Natural killer cell treated with Interleukin-12 subunit alpha and Interleukin-12 subunit beta and Interleukin-15 and Interleukin-18, amount 100 ng/mL, for 72 hours (primary cell): ENCODE measurements at regions not wholly inside any gene's neighbourhood (a gene's known extent, or its start where the extent isn't known, plus 50 kb on each side); places are given as distances from the start of the nearest gene placed in this dataset.

Source experiments
- ATAC-seq, 2 donors: fragments of 150-1000 bp; cut with Tn5 transposase in 1 of 2; sonication (Bioruptor Pico), chemical (Tn5 transposase) in 1 of 2; 2 replicates each; pipeline ENCODE4 v1.10.0; 2021
- DNase-seq: peaks from one replicate; pipeline ENCODE4 v3.0.0; 2022; ENCODE audit warnings: low spot score
- H3K27ac Mint-ChIP-seq, 2 donors: 1 replicate in 1 of 2; 2 replicates in 1 of 2; pipeline ENCODE4 v1.8.0; 2022; ENCODE audit warnings: mixed read lengths in 2 of 2, mild to moderate bottlenecking in 1 of 2, moderate library complexity in 1 of 2
- H3K27me3 Mint-ChIP-seq, 2 donors: 1 replicate in 1 of 2; 2 replicates in 1 of 2; pipeline ENCODE4 v1.8.0; 2022; ENCODE audit warnings: mixed read lengths in 2 of 2
- H3K36me3 Mint-ChIP-seq: one replicate; pipeline ENCODE4 v1.8.0; 2022; ENCODE audit warnings: mixed read lengths
- H3K4me1 Mint-ChIP-seq, 2 donors: 1 replicate in 1 of 2; 2 replicates in 1 of 2; pipeline ENCODE4 v1.8.0; 2022; ENCODE audit warnings: low read depth in 2 of 2, mixed read lengths in 2 of 2, mild to moderate bottlenecking in 1 of 2
- H3K4me3 Mint-ChIP-seq: one replicate; pipeline ENCODE4 v1.8.0; 2022; ENCODE audit warnings: mixed read lengths
- H3K9me3 Mint-ChIP-seq: 2 replicates; pipeline ENCODE4 v1.8.0; 2022; ENCODE audit warnings: mixed read lengths

DNA sequence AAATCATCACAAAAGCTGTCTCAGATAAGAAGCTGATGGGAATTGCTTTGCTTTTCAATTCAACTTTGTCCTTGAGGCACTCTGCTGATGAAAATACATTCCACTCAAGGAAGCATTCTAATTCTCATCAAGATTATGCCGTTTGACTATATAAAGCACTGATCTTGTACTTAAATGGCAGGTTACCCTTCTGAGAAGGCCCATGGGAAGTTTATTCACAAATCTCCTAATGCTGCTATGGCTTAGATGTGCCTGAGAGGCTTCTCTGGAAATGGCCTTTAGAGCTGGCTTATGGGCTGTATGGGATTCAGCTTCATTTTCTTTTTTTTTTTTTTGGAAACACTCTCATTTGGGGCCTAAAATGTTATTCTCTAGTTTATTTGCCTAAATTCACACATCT is 69.7 kb upstream of the ARNT2 start:
- no peaks in the 10 kb centered on the region for H3K4me1 Mint-ChIP-seq
- peaks cover 20 to 22% of the 10 kb centered on the region in 2 donors for H3K27me3 Mint-ChIP-seq
- no peak overlapping the region for H3K4me3 Mint-ChIP-seq
- no peaks in the 10 kb centered on the region for H3K36me3 Mint-ChIP-seq
- ATAC-seq (no peak), DNase-seq (no peak)
- H3K9me3 Mint-ChIP-seq, result no peaks in the 10 kb centered on the region
- no peak overlapping the region for H3K27ac Mint-ChIP-seq

DNA sequence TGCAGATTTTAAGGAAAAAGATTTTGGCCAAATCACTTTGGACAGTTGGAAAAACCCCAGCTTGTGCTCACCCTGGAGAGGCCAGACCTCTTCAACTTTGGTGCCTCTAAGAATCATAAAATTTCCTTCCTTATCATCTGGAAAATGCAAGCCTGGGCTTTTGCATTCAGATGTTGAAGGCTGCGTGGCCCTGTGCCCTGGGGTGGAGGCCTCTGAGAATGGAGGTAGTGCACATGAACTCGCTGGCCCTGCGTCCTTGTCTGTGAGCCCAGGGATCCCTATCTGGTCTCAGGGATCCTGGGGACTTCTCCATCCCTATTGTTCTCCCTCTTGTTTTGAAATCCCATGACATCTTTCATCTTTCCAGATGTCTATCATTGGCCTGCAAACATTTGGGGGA is 64.6 kb upstream of the ARNT2 start:
- Mint-ChIP-seq H3K9me3 (no peaks in the 10 kb centered on the region), H3K27ac (no peak overlapping the region), H3K27me3 (peaks cover 33 to 35% of the 10 kb centered on the region in 2 donors), H3K36me3 (no peaks in the 10 kb centered on the region), H3K4me1 (no peaks in the 10 kb centered on the region), H3K4me3 (no peak overlapping the region)
- no peak for DNase-seq
- ATAC-seq, result no peak

DNA sequence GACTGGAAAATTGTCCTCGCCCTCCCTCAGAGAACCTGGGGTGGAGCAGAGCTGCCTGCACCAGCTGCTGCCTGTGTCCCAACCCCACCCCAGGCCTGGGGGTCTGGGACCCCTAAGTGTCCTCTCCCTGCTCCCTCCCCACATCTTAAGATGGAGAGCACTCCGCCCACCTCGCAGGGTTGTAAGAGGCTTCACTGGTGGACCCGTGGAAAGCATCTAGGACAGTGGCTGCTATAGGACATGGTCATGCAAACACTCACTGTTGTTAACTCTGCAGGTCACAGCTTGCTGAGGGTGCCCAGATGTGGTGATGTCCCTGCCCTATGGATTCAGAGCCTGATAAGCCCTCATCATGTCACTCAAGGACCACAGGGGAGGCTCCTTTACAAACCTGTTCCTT is 62.0 kb upstream of the ARNT2 start:
- Mint-ChIP-seq H3K4me1 (no peaks in the 10 kb centered on the region), H3K27me3 (peaks cover 26 to 50% of the 10 kb centered on the region in 2 donors), H3K27ac (no peak overlapping the region)

DNA sequence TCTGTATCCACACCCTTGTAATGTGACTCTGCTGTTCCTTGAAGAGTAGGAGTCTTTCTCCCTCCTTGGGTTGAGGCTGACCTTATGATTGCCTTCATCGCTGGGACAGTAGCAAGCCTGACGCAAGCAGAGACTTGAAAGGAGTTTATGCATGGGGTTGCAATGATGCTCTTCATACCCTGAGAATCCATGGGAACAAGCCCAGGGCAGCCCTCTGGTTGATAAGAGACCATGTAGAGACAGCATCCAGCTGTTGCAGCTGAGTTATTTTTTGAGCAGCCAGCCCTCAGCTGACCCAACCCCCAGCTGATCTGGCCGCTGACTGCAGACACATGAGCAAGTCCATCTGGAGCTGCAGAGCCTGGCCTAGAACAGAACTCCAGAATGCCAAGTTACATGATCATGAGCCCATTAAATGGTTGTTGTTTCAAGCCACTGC is 60.6 kb upstream of the ARNT2 start:
- Mint-ChIP-seq H3K36me3 (no peaks in the 10 kb centered on the region), H3K27me3 (peaks cover 27 to 48% of the 10 kb centered on the region in 2 donors), H3K4me1 (no peaks in the 10 kb centered on the region), H3K9me3 (no peaks in the 10 kb centered on the region), H3K27ac (no peak overlapping the region), H3K4me3 (no peak overlapping the region)
- ATAC-seq (no peak), DNase-seq (no peak)

More for the DNA sequence above, 62.0 kb upstream of the ARNT2 start:
- no peak for ATAC-seq
- Mint-ChIP-seq H3K4me3 (no peak overlapping the region), H3K9me3 (no peaks in the 10 kb centered on the region), H3K36me3 (no peaks in the 10 kb centered on the region)
- no peak for DNase-seq

DNA sequence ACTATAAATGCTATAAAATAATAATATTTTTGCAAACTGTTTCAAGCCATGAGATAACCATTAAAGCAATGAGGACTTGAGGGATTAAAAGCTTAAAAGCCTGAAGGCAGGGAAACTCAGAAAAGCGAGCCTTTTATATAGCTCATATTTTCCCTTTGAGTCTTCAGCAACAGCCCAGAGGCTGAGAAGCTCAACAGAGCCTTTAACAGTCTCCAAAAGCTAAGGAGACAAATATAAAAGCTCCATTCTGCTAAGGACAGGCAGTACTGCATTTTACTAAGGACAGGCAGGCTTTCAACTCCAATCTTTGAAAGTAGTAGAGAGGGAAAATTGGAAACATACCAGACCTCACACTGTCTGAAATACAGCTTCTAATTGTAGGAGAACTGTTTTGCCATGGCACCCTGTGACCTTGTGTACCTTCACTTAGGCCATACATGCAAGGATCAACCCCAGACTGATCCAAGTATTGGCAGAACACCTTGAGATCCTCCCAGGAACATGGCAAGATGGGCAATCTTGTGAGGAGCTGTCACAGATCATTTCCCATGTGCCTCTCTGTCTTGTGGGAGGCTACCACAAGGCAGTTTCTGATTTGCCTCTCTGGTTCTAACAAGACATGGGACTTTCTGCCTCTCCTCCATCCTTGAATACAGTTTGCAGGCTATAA is 53.1 kb upstream of the ARNT2 start:
- no peak overlapping the region for H3K27ac Mint-ChIP-seq
- ATAC-seq (no peak), DNase-seq (no peak)
- H3K9me3 Mint-ChIP-seq, result no peaks in the 10 kb centered on the region
- no peaks in the 10 kb centered on the region for H3K4me1 Mint-ChIP-seq
- no peaks in the 10 kb centered on the region for H3K36me3 Mint-ChIP-seq
- no peak overlapping the region for H3K4me3 Mint-ChIP-seq
- H3K27me3 Mint-ChIP-seq, result peaks cover 33 to 49% of the 10 kb centered on the region in 2 donors
